ENCODE measurements at regions not wholly inside any gene's neighbourhood (a gene's known extent, or its start where the extent isn't known, plus 50 kb on each side); places are given as distances from the start of the nearest gene placed in this dataset.
"Not testable (repeated sequence)": the region's sequence is repeated elsewhere in the genome, so short reads cannot be mapped to it uniquely, and the experiment has no call there.

DNA sequence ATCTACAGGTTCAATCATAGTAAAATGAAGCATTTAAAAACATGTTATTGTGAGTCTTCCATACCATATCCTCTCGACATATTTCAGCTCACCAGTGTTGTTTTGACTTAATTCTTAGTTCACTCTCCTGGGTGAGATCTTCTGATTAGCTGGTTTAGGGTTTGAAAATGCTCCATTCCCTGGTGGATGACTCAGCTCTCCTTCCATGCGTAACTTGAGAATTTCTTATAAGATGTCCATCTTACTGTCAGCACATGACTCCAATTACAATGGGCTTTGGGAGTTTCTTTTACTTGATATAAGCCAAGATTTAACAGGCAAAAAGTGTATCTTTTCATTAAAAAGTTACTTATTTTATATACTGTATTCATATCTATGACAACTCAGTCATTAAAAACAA, 476.5 kb downstream of the BRINP3 start:
- Histone ChIP-seq H3K4me3 (no peak overlapping the region), H3K9me3 (no peaks in the 10 kb centered on the region), H3K4me1 (no peaks in the 10 kb centered on the region), H3K27me3 (no peaks in the 10 kb centered on the region), H3K36me3 (replicated peaks in 1 of 2; ENCODE audit: insufficient read depth in 1 of 2, low read depth in 2 of 2) (no peaks in the 10 kb centered on the region), H3K27ac (no peak overlapping the region)
- ATAC-seq = no peak
- TF ChIP-seq, protein P1, sequence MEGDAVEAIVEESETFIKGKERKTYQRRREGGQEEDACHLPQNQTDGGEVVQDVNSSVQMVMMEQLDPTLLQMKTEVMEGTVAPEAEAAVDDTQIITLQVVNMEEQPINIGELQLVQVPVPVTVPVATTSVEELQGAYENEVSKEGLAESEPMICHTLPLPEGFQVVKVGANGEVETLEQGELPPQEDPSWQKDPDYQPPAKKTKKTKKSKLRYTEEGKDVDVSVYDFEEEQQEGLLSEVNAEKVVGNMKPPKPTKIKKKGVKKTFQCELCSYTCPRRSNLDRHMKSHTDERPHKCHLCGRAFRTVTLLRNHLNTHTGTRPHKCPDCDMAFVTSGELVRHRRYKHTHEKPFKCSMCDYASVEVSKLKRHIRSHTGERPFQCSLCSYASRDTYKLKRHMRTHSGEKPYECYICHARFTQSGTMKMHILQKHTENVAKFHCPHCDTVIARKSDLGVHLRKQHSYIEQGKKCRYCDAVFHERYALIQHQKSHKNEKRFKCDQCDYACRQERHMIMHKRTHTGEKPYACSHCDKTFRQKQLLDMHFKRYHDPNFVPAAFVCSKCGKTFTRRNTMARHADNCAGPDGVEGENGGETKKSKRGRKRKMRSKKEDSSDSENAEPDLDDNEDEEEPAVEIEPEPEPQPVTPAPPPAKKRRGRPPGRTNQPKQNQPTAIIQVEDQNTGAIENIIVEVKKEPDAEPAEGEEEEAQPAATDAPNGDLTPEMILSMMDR (IDR thresholded peaks at IDR 0.05) = no peak
- no peak for TF ChIP-seq POLR2A (IDR thresholded peaks at IDR 0.05)
- WGBS, 2 donors = 89% methylated on average over 2 of the region's 2 CpGs
- DNase-seq = no peak
- intact Hi-C loops (cut with DNase I) = no loop called here

DNA sequence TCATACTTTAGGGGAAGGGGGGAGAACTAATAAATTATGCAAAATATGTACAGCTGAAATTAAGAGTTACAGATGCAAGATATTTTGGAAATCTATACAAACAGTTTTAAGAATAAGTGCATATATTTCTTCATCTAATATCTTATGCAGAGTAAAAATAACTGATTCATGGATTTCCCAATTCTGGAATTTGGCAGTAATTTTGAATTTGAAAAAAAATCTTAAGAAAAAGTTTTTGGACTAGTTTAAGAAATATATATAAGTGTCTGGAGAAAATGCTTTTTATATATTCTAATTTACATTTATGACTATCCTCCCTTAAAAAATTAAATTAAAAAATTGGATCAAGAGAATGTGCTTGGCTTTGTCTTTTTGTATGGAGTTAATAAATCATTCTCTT, 474.3 kb downstream of the BRINP3 start:
- H3K36me3 ChIP-seq (replicated peaks in 1 of 2; ENCODE audit: insufficient read depth in 1 of 2, low read depth in 2 of 2) = no peaks in the 10 kb centered on the region
- no peak overlapping the region for H3K27ac ChIP-seq
- H3K4me1 ChIP-seq = no peaks in the 10 kb centered on the region
- no peak overlapping the region for H3K4me3 ChIP-seq
- no peak for ATAC-seq
- TF ChIP-seq, protein P1 (IDR thresholded peaks at IDR 0.05) = no peak
- TF ChIP-seq POLR2A (IDR thresholded peaks at IDR 0.05) = no peak
- DNase-seq = no peak
- H3K27me3 ChIP-seq = no peaks in the 10 kb centered on the region
- intact Hi-C loops (cut with DNase I) = no loop called here
- no peaks in the 10 kb centered on the region for H3K9me3 ChIP-seq

DNA sequence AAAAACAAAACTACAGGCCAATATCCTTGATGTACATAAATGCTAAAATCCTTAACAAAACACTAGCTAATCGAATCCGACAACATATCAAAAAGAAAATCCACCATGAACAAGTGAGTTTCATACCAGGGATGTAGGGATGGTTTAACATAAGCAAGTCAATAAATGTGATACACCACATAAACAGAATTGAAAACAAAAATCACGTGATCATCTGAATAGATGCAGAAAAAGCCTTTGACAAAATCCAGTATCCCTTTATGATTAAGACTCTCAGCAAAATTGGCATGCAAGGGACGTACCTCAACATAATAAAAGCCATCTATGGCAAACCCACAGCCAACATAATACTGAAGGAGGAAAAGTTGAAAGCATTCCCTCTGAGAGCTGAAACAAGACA, 466.1 kb downstream of the BRINP3 start:
- Histone ChIP-seq H3K4me1 (no peaks in the 10 kb centered on the region), H3K9me3 (no peaks in the 10 kb centered on the region), H3K4me3 (no peak overlapping the region), H3K36me3 (replicated peaks in 1 of 2; ENCODE audit: insufficient read depth in 1 of 2, low read depth in 2 of 2) (no peaks in the 10 kb centered on the region), H3K27ac (no peak overlapping the region), H3K27me3 (no peaks in the 10 kb centered on the region)
- intact Hi-C loops (cut with DNase I) = no loop called here
- WGBS, 2 donors = 70 to 72% methylated on average over 4 of the region's 4 CpGs
- TF ChIP-seq, protein P1 (IDR thresholded peaks at IDR 0.05) = no peak
- no peak for TF ChIP-seq POLR2A (IDR thresholded peaks at IDR 0.05)
- ATAC-seq (no peak), DNase-seq (no peak)

DNA sequence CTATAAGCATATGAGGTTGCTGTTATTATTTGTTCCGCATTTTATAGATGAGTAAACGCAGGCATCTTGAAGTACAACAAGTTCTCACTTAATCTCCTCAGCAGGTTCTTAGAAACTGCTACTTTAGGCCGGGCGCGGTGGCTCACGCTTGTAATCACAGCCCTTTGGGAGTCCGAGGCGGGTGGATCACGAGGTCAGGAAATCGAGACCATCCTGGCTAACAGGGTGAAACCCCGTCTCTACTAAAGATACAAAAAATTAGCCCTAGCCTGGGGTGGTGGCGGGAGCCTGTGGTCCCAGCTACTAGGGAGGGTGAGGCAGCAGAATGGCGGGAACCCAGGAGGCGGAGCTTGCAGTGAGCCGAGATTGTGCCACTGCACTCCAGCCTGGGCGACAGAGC, 458.5 kb downstream of the BRINP3 start:
- H3K27ac ChIP-seq; H3K4me1 ChIP-seq; H3K36me3 ChIP-seq (replicated peaks in 1 of 2; ENCODE audit: insufficient read depth in 1 of 2, low read depth in 2 of 2); intact Hi-C loops (cut with DNase I); H3K27me3 ChIP-seq; ATAC-seq; H3K9me3 ChIP-seq; H3K4me3 ChIP-seq; DNase-seq: not testable (repeated sequence)
- 86 to 88% methylated on average over 16 of the region's 16 CpGs for WGBS, 2 donors

DNA sequence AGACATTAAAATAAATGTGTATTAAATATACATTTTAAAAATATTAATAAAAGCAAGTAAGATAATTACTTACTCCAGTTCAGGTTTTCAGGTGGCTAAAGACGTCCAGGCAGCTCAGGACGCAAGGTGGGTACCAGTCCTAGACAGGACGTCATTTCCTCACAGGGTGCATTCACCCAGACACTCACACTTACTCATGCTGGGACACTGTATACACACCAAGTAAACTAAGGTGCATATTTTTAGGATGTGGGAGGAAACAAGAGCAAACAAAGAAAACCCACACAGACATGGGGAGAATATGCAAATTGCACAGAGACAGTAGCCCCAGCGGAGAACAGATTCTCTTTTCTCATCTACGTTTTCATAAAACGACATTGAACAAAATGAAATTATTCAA, 457.9 kb downstream of the BRINP3 start:
- DNase-seq (no peak), ATAC-seq (no peak)
- intact Hi-C loops (cut with DNase I) = no loop called here
- TF ChIP-seq POLR2A (IDR thresholded peaks at IDR 0.05) = no peak
- TF ChIP-seq, protein P1 (IDR thresholded peaks at IDR 0.05) = no peak
- Histone ChIP-seq H3K36me3 (replicated peaks in 1 of 2; ENCODE audit: insufficient read depth in 1 of 2, low read depth in 2 of 2) (no peaks in the 10 kb centered on the region), H3K9me3 (no peaks in the 10 kb centered on the region), H3K4me1 (no peaks in the 10 kb centered on the region), H3K4me3 (no peak overlapping the region), H3K27me3 (no peaks in the 10 kb centered on the region), H3K27ac (no peak overlapping the region)
- WGBS, 2 donors = 74 to 78% methylated on average over 6 of the region's 6 CpGs

Data from body of pancreas (tissue), 4 donors.